Transverse colon (tissue), 4 donors: ENCODE measurements at regions not wholly inside any gene's neighbourhood (a gene's known extent, or its start where the extent isn't known, plus 50 kb on each side); places are given as distances from the start of the nearest gene placed in this dataset.

Experiments
- CTCF ChIP-seq, 5 experiments: fragments of 200-600 bp in 3 of 5; fragments of 450-650 bp in 2 of 5; sonication (generic) in 3 of 5; IDR thresholded peaks; 1 replicate in 2 of 5; 2 replicates in 3 of 5; pipeline ENCODE4 v1.5.1; 2016 to 2017; ENCODE audit warnings: antibody characterized with exemption in 5 of 5, inconsistent platforms in 3 of 5, mild to moderate bottlenecking in 2 of 5, moderate library complexity in 1 of 5
- EP300 ChIP-seq: sonication (generic); formaldehyde crosslinking; IDR thresholded peaks from one replicate; pipeline ENCODE4 v1.6.1; 2017; ENCODE audit warnings: antibody characterized with exemption, low read depth
- POLR2A ChIP-seq: fragments of 450-650 bp; IDR thresholded peaks from one replicate; pipeline ENCODE4 v1.6.1; 2016; ENCODE audit warnings: antibody characterized with exemption, mild to moderate bottlenecking, moderate library complexity
- POLR2AphosphoS5 ChIP-seq, 3 donors: sonication (generic); formaldehyde crosslinking; IDR thresholded peaks; one replicate each; pipeline ENCODE4 v1.6.1; 2016; ENCODE audit warnings: antibody characterized with exemption in 3 of 3

- no peak for TF ChIP-seq POLR2A
- TF ChIP-seq POLR2AphosphoS5 (IDR thresholded peaks at IDR 0.05), result no peak
- TF ChIP-seq CTCF (IDR thresholded peaks at IDR 0.05), result no peak
- TF ChIP-seq EP300, result no peak
Observed at GRCh38 chr2:3968736-3969135, 265.4 kb downstream of the DCDC2C start.
